ENCODE measurements at regions not wholly inside any gene's neighbourhood (a gene's known extent, or its start where the extent isn't known, plus 50 kb on each side); places are given as distances from the start of the nearest gene placed in this dataset.
A peak's percentile ranks its signal among the peaks of the same experiment; 100 is the strongest.

DNA sequence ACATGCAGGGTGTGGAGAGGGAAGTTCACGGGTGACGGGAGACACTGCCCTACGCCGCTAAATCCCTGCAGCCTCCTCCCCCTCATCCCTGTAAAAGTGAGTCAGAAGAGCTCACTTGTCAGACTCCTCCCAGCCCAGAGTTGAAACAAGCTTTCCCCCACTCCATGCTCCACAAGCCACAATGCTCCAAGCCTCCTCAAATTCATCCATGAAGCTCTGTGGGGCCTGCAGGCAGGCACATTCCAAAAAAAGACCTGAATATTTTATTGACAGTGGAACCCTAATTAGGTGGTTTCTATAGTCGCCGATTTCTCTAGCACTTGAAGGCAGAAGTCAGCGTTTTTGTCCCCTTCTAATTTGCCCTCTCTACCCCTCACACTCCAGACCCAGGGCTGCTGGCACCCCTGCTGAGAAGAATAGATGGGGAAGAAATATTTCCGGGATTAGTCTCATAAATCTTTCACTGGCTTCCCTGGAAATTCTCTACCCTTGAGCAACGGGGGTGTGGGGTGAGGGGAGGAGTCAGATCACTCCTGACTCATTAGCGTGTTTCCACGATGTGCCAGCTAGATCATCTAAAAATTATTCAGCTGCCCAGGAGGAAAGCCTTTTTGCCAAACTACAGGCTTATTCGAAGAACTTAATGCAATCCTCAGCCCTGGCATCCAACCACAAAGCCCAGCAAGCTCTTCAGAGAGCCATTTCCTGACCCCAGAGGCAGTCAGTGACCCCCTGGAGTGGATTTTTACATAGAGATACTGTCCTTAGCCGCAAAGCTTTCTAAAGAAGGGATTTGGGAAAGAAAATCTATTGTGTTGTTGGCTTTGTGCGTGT is 97.1 kb downstream of the ENC1 start:
- H3K9ac ChIP-seq (ENCODE audit: low read length in 3 of 3), result no peak overlapping the region
- FAIRE-seq (no peak), DNase-seq (peak; percentile 58 to 81 (median 69))
- no peak for TF ChIP-seq CTCF (IDR thresholded peaks at IDR 0.05; ENCODE audit: borderline replicate concordance, extremely low read depth, insufficient read depth)
- H3K4me1 ChIP-seq (ENCODE audit: control insufficient read depth in 2 of 3, insufficient read depth in 2 of 3, low read depth in 1 of 3, low read length in 3 of 3), result peaks cover 0 to 9% (median 0%) of the 10 kb centered on the region in 3 donors
- H3K27ac ChIP-seq (ENCODE audit: low read depth in 2 of 2, low read length in 2 of 2), result no peak overlapping the region
- no peaks in the 10 kb centered on the region for H3K27me3 ChIP-seq (ENCODE audit: control insufficient read depth, insufficient read depth, low read length)
- H3K36me3 ChIP-seq (ENCODE audit: control insufficient read depth in 2 of 3, insufficient read depth in 3 of 3, low read length in 3 of 3), result no peaks in the 10 kb centered on the region
- H3K9me3 ChIP-seq (ENCODE audit: control insufficient read depth in 2 of 3, insufficient read depth in 1 of 3, low read length in 3 of 3), result no peaks in the 10 kb centered on the region
- no peak overlapping the region for H3K4me3 ChIP-seq (ENCODE audit: low read length in 3 of 3)
- intact Hi-C loops (cut with DNase I), result no loop called here

DNA sequence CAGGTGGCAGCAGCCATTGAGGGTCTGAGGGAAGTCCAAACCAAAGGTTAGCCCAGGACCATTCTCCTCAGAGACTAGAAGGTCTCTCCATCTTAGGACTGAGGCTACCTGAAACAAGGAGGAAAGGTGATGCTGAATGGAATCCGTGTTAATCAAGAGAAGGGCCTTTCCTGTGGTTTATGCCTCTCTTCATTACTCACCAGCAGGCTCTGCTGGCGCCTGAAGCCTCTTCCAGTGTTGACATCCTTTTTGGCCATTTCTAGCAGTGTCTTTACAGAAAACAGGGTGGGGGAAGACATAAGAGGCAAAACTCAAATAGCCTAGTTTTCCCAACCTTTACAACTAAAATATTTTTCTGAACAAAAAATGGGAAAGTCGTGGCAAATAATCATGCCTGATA is 98.0 kb downstream of the ENC1 start:
- Histone ChIP-seq H3K9me3 (ENCODE audit: control insufficient read depth in 2 of 3, insufficient read depth in 1 of 3, low read length in 3 of 3) (no peaks in the 10 kb centered on the region), H3K9ac (ENCODE audit: low read length in 3 of 3) (no peak overlapping the region), H3K36me3 (ENCODE audit: control insufficient read depth in 2 of 3, insufficient read depth in 3 of 3, low read length in 3 of 3) (no peaks in the 10 kb centered on the region), H3K27ac (ENCODE audit: low read depth in 2 of 2, low read length in 2 of 2) (no peak overlapping the region), H3K4me1 (ENCODE audit: control insufficient read depth in 2 of 3, insufficient read depth in 2 of 3, low read depth in 1 of 3, low read length in 3 of 3) (peaks cover 0 to 11% (median 0%) of the 10 kb centered on the region in 3 donors), H3K4me3 (ENCODE audit: low read length in 3 of 3) (no peak overlapping the region), H3K27me3 (ENCODE audit: control insufficient read depth, insufficient read depth, low read length) (no peaks in the 10 kb centered on the region)
- FAIRE-seq, result no peak
- intact Hi-C loops (cut with DNase I), result no loop called here
- no peak for DNase-seq
- TF ChIP-seq CTCF (IDR thresholded peaks at IDR 0.05; ENCODE audit: borderline replicate concordance, extremely low read depth, insufficient read depth), result no peak

GRCh38 chr5:74541381-74541781 is 99.1 kb downstream of the ENC1 start:
- FAIRE-seq (no peak), DNase-seq (no peak)
- Histone ChIP-seq H3K27me3 (ENCODE audit: control insufficient read depth, insufficient read depth, low read length) (no peaks in the 10 kb centered on the region), H3K36me3 (ENCODE audit: control insufficient read depth in 2 of 3, insufficient read depth in 3 of 3, low read length in 3 of 3) (no peaks in the 10 kb centered on the region), H3K9ac (ENCODE audit: low read length in 3 of 3) (no peak overlapping the region), H3K9me3 (ENCODE audit: control insufficient read depth in 2 of 3, insufficient read depth in 1 of 3, low read length in 3 of 3) (no peaks in the 10 kb centered on the region), H3K4me3 (ENCODE audit: low read length in 3 of 3) (no peak overlapping the region), H3K4me1 (ENCODE audit: control insufficient read depth in 2 of 3, insufficient read depth in 2 of 3, low read depth in 1 of 3, low read length in 3 of 3) (peaks cover 0 to 11% (median 0%) of the 10 kb centered on the region in 3 donors), H3K27ac (ENCODE audit: low read depth in 2 of 2, low read length in 2 of 2) (no peak overlapping the region)
- intact Hi-C loops (cut with DNase I), result no loop called here
- no peak for TF ChIP-seq CTCF (IDR thresholded peaks at IDR 0.05; ENCODE audit: borderline replicate concordance, extremely low read depth, insufficient read depth)

Data from kidney (tissue), 13 donors.